GM12873 (cell line): ENCODE measurements at regions not wholly inside any gene's neighbourhood (a gene's known extent, or its start where the extent isn't known, plus 50 kb on each side); places are given as distances from the start of the nearest gene placed in this dataset.

ENCODE experiments used
- CTCF ChIP-seq: IDR thresholded peaks from 2 replicates; pipeline ENCODE4 v1.5.1; 2012; ENCODE audit warnings: low read depth, mild to moderate bottlenecking, moderate library complexity, low read length, control low read depth; ENCODE audit not compliant: insufficient read depth; ENCODE audit errors: missing control alignments

- TF ChIP-seq CTCF = no peak
Measured at GRCh38 chr13:76009267-76009890, 373.2 kb downstream of the LMO7 start.

GRCh38 chr13:76004416-76004815, 368.3 kb downstream of the LMO7 start:
- TF ChIP-seq CTCF = no peak

GRCh38 chr13:76000131-76000530, 364.0 kb downstream of the LMO7 start:
- TF ChIP-seq CTCF = no peak

- TF ChIP-seq CTCF = no peak
Measured at GRCh38 chr13:75996582-75996981, 360.5 kb downstream of the LMO7 start.

GRCh38 chr13:75995966-75996365, 359.8 kb downstream of the LMO7 start:
- no peak for TF ChIP-seq CTCF

GRCh38 chr13:75993823-75994222, 357.7 kb downstream of the LMO7 start:
- no peak for TF ChIP-seq CTCF

GRCh38 chr13:75993241-75993640, 357.1 kb downstream of the LMO7 start:
- no peak for TF ChIP-seq CTCF
